HG02763 (cell line): ENCODE measurements at regions not wholly inside any gene's neighbourhood (a gene's known extent, or its start where the extent isn't known, plus 50 kb on each side); places are given as distances from the start of the nearest gene placed in this dataset.
"Not testable (repeated sequence)": the region's sequence is repeated elsewhere in the genome, so short reads cannot be mapped to it uniquely, and the experiment has no call there.

Source experiments
- ATAC-seq: cut with Tn5 transposase; IDR thresholded peaks from one replicate; pipeline ENCODE4 v1.9.1; 2021; ENCODE audit warnings: mild to moderate bottlenecking, moderate library complexity; ENCODE audit not compliant: unreplicated experiment

DNA sequence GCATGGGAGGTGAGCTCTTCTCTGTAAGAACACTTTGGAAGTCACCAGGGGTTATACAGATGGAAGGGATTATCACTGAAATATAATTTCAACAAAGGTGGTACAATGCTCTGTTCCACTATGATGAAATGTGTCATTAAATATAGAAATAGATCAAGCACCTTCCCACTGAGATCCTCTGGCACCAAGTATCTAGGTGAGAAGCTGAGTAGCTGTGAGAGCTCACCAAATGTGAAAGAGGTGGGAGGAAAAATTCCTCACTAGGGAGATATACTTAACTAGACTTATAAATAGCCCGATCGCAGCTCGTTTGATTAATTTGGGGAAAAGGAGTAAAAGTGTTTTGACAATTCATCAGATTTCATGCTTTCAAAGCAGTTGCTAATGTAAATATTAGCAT is 247.6 kb downstream of the SMAD2 start:
- no peak for ATAC-seq

DNA sequence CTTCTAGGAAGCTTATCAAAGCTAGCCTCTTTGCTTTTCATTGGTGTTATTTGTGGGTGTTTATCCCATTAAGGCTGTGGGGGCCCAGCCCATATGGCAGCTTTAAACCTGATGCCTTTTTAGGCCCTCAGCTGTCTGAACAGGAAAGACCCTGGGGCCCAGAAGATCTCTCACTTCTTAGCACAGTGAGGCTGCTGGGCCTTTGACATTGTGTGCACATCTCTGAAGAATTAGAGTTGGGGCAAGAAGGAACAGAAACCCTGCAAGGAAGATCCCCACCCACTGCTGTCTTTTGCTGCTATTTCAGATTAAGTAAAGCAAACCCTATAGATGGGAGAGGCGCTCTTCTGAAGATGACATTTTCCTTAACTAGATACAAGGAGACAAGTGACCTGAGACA is 250.0 kb downstream of the SMAD2 start:
- no peak for ATAC-seq

DNA sequence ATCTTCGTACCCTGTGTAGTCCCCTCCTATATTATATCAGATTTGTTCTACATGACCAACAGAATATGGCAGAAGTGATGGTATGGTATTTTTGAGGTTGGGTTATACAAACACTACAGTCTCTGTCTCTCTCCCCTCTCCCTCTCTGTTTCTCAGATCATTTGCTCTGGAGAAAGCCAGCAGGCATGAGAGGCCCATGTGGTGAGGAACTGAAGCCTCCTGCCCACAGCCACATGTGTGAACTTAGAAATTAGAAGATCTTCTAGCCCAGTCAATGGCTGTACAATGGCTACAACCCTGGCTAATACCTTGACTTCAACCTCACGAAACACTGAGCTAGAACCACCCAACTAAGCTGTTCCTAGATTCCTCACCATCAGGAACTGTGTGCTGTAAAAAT is 250.6 kb downstream of the SMAD2 start:
- no peak for ATAC-seq

DNA sequence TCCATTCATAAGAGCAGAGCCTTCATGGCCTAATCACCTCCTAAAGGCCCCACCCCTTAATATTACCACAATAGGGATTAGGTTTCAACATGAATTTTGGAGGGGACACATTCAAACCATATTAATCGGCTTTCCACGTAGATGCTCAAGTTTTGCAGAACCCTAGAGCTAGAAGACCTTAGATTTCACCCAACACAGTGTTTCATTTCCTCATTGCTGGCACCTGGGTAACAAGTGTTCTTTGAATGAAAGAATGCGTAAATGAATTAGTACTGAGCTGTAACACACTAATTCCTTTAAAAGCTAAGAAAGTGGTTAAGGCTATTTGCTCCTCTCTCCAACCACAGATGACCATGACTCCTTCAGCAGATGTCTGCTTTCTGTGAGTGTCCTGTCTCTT is 252.5 kb downstream of the SMAD2 start:
- ATAC-seq: no peak

DNA sequence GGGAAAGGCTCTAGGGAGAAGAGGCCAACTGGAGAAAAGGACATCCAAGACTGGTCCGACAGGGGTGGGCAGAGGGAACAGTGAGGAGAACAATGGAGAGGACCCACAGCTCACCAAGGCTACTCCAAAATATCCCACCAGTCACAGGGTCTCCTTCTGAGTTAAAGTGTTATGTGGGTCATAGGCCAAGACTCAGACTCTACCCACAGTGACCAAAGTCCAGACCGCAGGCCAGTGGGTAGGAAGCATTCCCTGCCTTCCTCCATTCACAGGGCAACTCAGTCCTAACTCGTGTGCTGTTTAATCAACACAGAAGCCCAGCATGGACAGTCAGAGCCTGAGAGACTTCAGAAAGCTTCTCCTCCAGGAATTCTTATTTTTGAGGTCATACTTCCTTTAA is 260.6 kb downstream of the SMAD2 start:
- no peak for ATAC-seq

DNA sequence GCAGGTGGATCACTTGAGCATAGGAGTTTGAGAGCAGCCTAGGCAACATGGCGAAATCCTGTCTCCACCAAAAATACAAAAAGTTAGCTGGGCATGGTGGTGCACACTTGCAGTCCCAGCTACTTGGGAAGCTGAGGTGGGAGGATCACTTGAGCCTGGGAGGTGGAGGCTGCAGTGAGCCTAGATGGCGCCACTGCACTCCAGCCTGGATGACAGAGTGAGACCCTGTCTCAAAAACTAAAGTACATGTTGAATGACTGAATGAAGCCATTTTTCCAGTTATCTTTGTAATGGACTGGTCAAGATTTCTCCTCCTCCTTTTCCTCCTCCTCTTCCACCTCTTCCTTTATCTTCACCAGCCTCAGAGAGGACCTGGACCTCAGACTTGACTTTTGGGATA is 272.0 kb downstream of the SMAD2 start:
- no peak for ATAC-seq

- ATAC-seq: no peak
These were observed 275.5 kb downstream of the SMAD2 start for GRCh38 chr18:47654988-47655387.

- no peak for ATAC-seq
These were observed 285.6 kb downstream of the SMAD2 start for GRCh38 chr18:47644896-47645295.

GRCh38 chr18:47637551-47637950 is 292.9 kb downstream of the SMAD2 start:
- not testable (repeated sequence) for ATAC-seq

DNA sequence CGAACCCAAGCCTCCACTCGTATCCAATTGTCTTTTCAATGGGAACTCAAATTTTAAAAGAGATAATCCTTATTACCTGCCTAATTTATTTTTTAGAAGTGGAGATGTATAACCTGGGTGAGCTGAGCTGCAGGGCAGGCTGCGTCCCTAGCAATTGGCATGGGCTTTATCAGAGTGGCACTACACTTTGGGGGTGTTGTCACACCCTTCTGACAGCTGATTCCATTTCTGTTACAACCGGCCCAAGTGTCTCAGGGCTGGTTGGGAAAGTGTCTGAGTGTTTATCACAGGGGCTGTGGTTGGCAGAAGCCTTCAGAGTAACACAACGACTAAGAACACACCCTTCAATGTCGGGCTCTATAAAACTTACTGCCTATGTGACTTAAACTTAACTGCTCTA is 295.0 kb downstream of the SMAD2 start:
- ATAC-seq: no peak

DNA sequence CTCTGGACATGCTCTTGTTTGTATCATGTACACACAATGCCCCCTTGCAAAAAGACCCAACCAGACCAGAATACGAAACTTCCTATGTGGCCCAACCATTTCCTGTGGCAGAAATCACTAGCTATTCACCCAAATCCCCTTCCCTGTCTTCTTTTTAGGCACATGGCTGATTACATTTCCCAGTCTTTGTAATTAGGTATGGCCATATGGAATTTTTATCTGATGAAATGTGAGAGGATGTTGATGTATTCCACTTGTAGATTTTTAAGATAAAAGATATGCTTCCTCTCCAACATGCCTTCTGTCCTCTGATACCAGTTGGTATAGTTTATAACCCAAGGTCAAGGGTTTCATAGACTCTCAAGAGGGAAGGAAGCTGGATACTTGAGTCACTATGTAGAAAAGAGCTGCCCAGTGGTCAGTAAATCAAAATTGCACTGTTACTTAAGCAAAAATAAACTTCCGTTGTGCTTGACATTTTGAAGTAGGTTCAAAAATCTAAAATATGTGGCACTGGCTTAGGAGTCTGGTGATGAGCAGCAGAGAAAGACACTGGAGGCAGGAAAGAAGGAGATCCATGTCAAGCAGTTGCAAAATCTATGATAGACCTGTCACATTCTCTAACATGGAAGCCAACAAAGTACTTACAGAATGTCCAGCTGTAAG is 297.4 kb downstream of the SMAD2 start:
- no peak for ATAC-seq

GRCh38 chr18:47628893-47629292 is 301.6 kb downstream of the SMAD2 start:
- no peak for ATAC-seq

DNA sequence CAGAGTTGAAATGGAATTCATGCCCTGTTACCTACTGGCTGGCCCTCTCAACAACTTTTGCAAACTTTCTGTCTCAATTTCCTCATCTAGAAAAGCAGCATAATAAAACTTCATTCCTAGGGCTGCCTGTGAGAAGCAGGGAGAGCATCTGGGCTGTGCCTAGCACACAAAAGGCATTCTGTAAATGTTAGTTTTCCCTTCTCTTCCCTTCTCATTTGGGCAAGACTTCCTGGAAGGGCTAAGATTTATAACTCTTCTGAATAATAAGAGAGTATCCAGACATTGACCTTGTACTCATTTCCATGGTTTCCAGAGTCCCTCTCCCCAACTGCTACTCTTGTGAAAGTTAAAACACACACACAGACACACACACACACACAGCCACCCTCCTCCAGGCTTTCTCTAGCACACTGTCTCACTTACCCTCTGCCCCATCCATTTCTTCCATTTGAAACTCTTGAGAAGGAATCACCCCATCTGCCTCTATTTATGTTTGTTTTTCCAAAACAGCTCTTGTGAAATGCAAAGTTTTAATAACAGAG is 302.1 kb downstream of the SMAD2 start:
- no peak for ATAC-seq

- no peak for ATAC-seq
These were observed 303.4 kb downstream of the SMAD2 start for GRCh38 chr18:47627030-47627429.

GRCh38 chr18:47619771-47620448 is 310.5 kb downstream of the SMAD2 start:
- no peak for ATAC-seq

DNA sequence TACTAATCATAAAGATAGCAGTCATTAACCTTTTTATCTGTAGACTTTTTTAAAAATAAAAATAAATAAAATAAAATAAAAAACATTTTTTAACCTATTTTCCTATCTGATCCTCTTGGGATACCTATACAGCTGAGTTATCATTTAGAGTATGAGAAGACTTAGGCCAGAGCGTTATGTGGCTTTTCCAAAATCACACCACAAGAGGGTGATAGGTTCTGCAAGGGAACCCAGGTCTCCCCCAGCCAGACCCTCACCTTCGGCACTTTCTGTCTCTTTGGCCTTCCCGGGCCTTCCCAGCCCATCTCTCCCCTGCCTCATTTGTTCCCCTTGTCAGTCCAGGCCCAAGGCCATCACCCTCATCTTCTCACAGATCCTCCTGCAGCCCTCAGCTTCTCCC is 311.7 kb downstream of the SMAD2 start:
- ATAC-seq: no peak

DNA sequence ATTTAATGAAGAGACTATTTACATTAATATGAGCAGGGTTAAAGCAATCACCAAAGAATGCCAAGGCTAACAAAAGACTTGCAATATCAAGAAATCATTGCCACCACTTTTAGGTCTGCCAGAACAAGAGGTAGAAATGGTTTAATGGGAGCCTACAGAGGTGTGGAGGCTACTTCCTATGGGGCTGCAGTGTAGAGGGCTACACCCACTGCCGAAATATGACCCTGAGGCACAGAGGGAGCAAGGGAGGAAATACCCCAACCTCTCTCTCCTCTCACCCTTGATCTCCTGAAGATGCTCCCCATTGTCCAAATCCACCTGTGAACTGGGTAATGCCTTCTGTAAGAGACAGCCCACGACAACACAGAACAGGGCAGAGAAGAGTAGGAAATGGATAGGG is 315.4 kb downstream of the SMAD2 start:
- no peak for ATAC-seq

DNA sequence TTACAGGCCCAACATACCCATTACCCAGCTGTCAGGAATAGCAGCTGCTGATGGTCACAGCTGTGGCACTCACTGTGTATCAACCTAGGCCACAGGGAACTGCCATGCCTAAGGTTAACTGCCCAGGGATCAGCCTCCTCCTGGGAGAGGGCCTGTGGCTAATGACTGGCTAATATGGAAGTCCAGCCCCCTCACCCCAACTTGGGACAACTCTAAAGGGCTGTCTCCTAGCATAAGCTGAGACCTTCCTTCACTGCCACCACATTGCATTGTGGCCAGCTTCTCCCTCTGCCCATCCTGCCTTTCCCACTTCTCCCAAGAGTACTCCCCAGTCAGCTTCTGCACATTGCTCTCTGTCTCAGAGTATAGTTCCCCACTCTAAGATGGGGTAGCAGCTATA is 316.5 kb downstream of the SMAD2 start:
- no peak for ATAC-seq

GRCh38 chr18:47611649-47612048 is 318.8 kb downstream of the SMAD2 start:
- ATAC-seq: no peak

DNA sequence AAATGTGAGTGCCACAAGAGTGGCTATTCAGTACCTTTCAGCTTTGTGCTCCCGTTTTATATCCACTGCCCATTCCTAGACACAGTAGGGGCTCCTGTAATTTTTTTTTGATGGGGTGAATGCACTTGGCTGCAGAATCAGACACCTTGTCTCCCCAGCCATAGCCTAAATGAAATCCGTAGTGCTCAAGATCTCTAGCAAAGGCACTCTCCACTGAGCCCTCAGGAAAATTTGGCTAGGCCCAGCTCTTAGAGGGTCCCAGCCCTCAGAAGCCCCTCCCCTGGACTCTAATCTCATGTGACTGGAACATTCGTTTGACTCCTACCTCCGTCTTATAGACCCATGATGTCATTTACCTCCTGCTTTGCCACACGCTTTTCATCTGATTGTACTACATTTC is 323.9 kb downstream of the SMAD2 start:
- no peak for ATAC-seq

- ATAC-seq: no peak
These were observed 325.4 kb downstream of the SMAD2 start for GRCh38 chr18:47605093-47605492.

GRCh38 chr18:47604021-47604420 is 326.4 kb downstream of the SMAD2 start:
- ATAC-seq: no peak

GRCh38 chr18:47603158-47603557 is 327.3 kb downstream of the SMAD2 start:
- no peak for ATAC-seq
